ENCODE measurements at regions not wholly inside any gene's neighbourhood (a gene's known extent, or its start where the extent isn't known, plus 50 kb on each side); places are given as distances from the start of the nearest gene placed in this dataset.

GRCh38 chr5:12566441-12566840 lies 662.2 kb upstream of the CTNND2 start (continued):
- TF ChIP-seq CREB1 (CRISPR knock-in tag; IDR thresholded peaks at IDR 0.05; ENCODE audit: low read depth) (no peak), ZNF462 (CRISPR knock-in tag; IDR thresholded peaks at IDR 0.05) (no peak), JUNB (IDR thresholded peaks at IDR 0.05; ENCODE audit: unreplicated experiment) (no peak)

GRCh38 chr5:12557012-12557411 lies 652.8 kb upstream of the CTNND2 start:
- Histone ChIP-seq H3K9me2 (ENCODE audit: insufficient read depth) (0 out of 2 replicates have a peak, but pooled peaks cover 3% of the 10 kb centered on the region), H3K36me3 (ENCODE audit: insufficient read depth) (no peaks in the 10 kb centered on the region), H3K4me2 (no peak overlapping the region), H3K27me3 (ENCODE audit: insufficient read depth) (no peaks in the 10 kb centered on the region), H4K20me1 (replicated peaks; ENCODE audit: insufficient read depth) (no peaks in the 10 kb centered on the region), H3F3A (replicated peaks; ENCODE audit: low read depth) (no peaks in the 10 kb centered on the region), H3K27ac (ENCODE audit: low read depth) (no peak overlapping the region), H3K4me3 (no peak overlapping the region), H3K79me2 (replicated peaks; ENCODE audit: insufficient read depth) (no peaks in the 10 kb centered on the region), H3K4me1 (ENCODE audit: insufficient read depth) (no peaks in the 10 kb centered on the region), H2AFZ (0 out of 2 replicates have a peak overlapping the region, but pooled peaks have one; percentile 64)
- ATAC-seq (no peak), DNase-seq (ENCODE audit: low spot score) (no peak)
- Mint-ChIP-seq H3K9me3 (no peaks in the 10 kb centered on the region; the same call in 2 of the 3 replicates), H3K4me3 (no peak overlapping the region), H3K27me3 (ENCODE audit: insufficient read depth, low read depth, poor library complexity) (no peaks in the 10 kb centered on the region), H3K4me1 (no peaks in the 10 kb centered on the region), H3K36me3 (ENCODE audit: low read depth) (peaks cover 4% of the 10 kb centered on the region; the same call in 2 of the 3 replicates), H3K27ac (no peak overlapping the region)
- TF ChIP-seq ZNF462 (CRISPR knock-in tag; IDR thresholded peaks at IDR 0.05) (no peak), STAT1 (IDR thresholded peaks at IDR 0.05; ENCODE audit: unreplicated experiment) (no peak), REST (IDR thresholded peaks at IDR 0.05; ENCODE audit: unreplicated experiment) (no peak)

Measured in GM23338 (cell line).